Lower leg skin (tissue), 3 donors: ENCODE measurements at regions not wholly inside any gene's neighbourhood (a gene's known extent, or its start where the extent isn't known, plus 50 kb on each side); places are given as distances from the start of the nearest gene placed in this dataset.

Experiments
- POLR2A ChIP-seq, 2 donors: fragments of 450-650 bp; IDR thresholded peaks; one replicate each; pipeline ENCODE4 v1.6.1; 2016 to 2017; ENCODE audit warnings: antibody characterized with exemption in 2 of 2, mild to moderate bottlenecking in 1 of 2, moderate library complexity in 1 of 2
- TF ChIP-seq, protein P1 (sequence below), 3 donors: fragments of 450-650 bp; IDR thresholded peaks; one replicate each; pipeline ENCODE4 v1.5.1; 2016; ENCODE audit warnings: antibody characterized with exemption in 3 of 3, mild to moderate bottlenecking in 3 of 3, moderate library complexity in 2 of 3

DNA sequence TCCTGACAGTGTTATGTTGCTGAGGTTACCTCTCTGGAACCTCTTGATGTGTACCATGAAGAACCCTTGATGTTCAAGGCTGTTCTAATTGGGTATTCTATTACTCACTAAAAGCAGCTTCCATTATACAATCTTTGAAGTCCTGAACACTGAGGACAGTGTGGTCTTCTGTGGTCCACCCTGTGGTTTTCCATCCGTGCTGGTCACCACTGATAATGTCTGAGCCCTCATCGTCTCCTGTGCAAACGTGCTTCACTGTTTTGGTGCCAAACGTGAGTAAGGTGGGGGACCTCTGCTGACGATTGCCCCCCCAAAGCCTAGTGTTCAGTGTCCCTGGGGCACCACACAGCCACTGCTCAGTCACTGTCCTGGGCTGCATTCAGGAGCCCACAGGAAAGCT lies 259.7 kb upstream of the ANKRD55 start:
- TF ChIP-seq, protein P1, sequence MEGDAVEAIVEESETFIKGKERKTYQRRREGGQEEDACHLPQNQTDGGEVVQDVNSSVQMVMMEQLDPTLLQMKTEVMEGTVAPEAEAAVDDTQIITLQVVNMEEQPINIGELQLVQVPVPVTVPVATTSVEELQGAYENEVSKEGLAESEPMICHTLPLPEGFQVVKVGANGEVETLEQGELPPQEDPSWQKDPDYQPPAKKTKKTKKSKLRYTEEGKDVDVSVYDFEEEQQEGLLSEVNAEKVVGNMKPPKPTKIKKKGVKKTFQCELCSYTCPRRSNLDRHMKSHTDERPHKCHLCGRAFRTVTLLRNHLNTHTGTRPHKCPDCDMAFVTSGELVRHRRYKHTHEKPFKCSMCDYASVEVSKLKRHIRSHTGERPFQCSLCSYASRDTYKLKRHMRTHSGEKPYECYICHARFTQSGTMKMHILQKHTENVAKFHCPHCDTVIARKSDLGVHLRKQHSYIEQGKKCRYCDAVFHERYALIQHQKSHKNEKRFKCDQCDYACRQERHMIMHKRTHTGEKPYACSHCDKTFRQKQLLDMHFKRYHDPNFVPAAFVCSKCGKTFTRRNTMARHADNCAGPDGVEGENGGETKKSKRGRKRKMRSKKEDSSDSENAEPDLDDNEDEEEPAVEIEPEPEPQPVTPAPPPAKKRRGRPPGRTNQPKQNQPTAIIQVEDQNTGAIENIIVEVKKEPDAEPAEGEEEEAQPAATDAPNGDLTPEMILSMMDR (IDR thresholded peaks at IDR 0.05) = no peak
- TF ChIP-seq POLR2A (IDR thresholded peaks at IDR 0.05) = no peak
